ENCODE measurements at regions not wholly inside any gene's neighbourhood (a gene's known extent, or its start where the extent isn't known, plus 50 kb on each side); places are given as distances from the start of the nearest gene placed in this dataset.

DNA sequence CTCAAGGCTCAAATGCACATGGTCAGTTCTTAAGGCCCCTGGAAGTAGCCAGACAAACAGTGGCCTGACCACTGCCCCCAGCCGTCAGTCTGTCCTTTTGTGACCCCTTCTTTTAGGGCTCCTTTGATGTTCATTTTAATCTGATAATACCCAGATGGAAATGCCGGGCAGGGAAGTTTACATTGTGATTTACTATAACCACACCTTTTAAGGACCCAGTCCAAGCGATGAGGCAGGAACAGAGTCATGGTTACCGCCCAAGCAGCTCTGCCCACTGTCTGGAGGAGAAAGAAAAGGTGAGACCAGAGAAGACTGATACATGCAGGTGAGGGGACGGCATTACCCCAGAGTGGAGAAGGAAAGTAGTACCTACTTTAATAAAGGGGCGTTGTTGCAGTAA lies 110.6 kb downstream of the PLEKHG1 start:
- H3K4me3 ChIP-seq (ENCODE audit: control insufficient read depth, low read depth, low read length) = no peak overlapping the region
- no peak for DNase-seq (ENCODE audit: low read depth)
- TF ChIP-seq, protein P1, sequence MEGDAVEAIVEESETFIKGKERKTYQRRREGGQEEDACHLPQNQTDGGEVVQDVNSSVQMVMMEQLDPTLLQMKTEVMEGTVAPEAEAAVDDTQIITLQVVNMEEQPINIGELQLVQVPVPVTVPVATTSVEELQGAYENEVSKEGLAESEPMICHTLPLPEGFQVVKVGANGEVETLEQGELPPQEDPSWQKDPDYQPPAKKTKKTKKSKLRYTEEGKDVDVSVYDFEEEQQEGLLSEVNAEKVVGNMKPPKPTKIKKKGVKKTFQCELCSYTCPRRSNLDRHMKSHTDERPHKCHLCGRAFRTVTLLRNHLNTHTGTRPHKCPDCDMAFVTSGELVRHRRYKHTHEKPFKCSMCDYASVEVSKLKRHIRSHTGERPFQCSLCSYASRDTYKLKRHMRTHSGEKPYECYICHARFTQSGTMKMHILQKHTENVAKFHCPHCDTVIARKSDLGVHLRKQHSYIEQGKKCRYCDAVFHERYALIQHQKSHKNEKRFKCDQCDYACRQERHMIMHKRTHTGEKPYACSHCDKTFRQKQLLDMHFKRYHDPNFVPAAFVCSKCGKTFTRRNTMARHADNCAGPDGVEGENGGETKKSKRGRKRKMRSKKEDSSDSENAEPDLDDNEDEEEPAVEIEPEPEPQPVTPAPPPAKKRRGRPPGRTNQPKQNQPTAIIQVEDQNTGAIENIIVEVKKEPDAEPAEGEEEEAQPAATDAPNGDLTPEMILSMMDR (conservative IDR thresholded peaks at IDR 0.05; ENCODE audit: control insufficient read depth, insufficient read depth, low read depth, low read length) = no peak

DNA sequence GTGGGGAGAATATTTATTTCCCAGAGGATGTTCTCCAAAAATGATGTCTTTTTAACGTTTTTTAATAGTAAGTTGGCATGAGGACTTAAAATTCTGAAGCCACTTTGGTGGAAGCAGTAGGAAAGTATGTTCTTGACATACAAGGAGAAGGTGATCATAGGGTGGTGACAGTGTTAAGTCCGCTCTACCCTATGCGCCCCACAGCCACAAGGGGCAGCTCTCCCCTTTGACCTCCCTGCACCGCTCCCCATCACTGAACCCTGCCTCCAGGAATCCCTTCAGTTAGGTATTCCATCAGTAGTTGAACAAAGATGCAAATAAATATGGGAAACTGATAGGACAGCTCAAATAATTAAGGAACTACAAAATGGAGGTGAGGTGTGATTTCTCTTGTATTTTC lies 111.4 kb downstream of the PLEKHG1 start:
- H3K4me3 ChIP-seq (ENCODE audit: control insufficient read depth, low read depth, low read length) = no peak overlapping the region
- TF ChIP-seq, protein P1 (conservative IDR thresholded peaks at IDR 0.05; ENCODE audit: control insufficient read depth, insufficient read depth, low read depth, low read length) = no peak
- DNase-seq (ENCODE audit: low read depth) = no peak

DNA sequence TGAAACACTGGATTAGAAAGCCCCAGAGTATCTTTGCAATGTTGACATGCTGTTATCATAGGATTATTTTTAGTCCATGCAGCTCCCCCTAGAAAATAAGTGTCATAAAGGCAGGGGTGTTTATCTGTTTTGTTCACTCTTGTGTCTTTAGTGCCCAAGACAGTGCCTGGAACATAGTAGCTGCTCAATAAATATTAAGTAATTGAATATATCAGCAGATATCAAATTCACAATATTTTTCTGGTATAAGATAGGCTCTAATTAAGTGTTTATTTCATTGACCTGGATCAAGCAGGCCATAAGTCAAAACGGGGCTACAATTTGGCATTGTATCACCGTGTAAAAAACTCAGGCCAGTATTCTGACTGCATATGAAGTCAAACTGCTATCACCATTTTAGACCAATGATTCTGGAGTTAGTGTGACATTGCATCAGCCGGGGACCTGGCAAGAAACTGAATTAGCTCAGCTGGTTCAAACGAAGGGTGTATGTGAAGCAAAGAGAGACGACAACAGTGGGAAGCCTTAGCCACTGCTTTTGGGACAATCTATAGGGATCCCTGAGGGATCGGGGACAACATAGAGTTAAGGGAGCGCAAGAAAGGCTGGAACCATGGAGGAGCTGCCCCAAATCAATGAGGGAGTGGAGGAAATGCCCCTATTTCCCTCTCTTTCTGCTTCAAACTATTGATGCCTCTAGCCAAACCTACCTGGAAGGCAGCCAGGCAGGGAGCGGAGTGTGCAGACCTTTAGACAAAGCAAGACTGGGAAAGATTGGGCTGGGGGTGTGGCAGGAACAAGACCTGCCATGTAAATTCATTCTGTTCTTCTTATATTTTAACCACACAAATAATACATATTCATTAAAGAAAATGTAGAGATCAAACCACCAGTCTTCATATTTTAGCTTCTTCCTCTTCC lies 112.2 kb downstream of the PLEKHG1 start:
- TF ChIP-seq, protein P1 (conservative IDR thresholded peaks at IDR 0.05; ENCODE audit: control insufficient read depth, insufficient read depth, low read depth, low read length) = no peak
- H3K4me3 ChIP-seq (ENCODE audit: control insufficient read depth, low read depth, low read length) = no peak overlapping the region
- no peak for DNase-seq (ENCODE audit: low read depth)

DNA sequence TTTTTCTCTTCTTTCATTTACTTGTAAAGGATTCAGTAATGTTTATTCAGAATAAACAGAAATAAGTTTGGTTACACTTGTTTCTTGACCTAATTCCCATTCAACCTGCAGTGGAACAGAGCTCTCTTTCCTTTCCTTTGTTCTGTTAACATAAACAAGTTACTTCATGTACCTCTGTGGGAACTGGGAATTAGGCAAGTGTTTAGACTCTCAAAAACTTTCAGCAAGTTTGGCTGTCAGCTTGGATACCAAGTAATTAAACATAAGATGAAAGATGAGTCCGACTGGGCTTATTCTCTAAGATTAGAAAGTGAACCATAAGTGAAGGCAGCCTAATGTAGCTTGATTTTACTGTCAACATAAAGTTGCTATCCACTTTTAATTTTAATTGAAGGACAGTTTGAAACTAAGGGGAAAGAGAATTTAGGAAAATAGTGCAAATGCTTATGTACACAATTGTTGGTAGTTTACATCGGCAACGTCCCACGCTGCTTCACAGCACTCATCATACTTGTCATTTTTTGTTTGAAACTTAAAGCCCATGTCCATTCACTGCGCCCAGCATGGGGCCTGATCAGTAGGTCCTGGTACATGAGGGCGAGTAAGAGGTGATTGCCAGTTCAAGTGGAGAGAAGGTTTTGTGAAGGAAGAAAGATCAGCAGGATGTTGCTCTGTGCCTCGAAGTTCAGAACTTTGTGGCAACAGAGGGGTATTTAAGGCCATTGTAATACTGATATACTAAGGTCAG lies 113.0 kb downstream of the PLEKHG1 start:
- TF ChIP-seq, protein P1 (conservative IDR thresholded peaks at IDR 0.05; ENCODE audit: control insufficient read depth, insufficient read depth, low read depth, low read length) = no peak
- DNase-seq (ENCODE audit: low read depth) = no peak
- H3K4me3 ChIP-seq (ENCODE audit: control insufficient read depth, low read depth, low read length) = no peak overlapping the region

DNA sequence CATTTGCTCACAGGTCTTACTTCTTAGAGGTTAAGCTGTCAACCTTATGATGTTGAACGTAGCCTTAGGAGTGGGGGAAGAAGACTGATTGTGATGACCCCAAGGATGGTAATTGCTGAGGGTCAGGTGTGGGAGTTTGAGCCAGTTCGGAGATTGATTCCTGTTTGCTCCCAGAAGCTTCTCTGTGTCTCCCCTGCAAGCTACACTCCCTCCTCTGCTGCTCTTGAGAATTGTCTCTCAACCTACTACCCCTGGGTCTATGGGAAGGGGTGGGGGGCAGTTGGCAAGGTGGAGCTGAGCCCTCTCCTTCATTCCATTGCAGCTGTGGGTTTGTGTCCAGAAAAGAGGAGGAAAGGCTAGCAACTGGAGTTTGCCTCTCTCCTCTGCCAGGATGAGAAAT lies 113.8 kb downstream of the PLEKHG1 start:
- no peak for DNase-seq (ENCODE audit: low read depth)
- H3K4me3 ChIP-seq (ENCODE audit: control insufficient read depth, low read depth, low read length) = no peak overlapping the region
- TF ChIP-seq, protein P1 (conservative IDR thresholded peaks at IDR 0.05; ENCODE audit: control insufficient read depth, insufficient read depth, low read depth, low read length) = no peak

DNA sequence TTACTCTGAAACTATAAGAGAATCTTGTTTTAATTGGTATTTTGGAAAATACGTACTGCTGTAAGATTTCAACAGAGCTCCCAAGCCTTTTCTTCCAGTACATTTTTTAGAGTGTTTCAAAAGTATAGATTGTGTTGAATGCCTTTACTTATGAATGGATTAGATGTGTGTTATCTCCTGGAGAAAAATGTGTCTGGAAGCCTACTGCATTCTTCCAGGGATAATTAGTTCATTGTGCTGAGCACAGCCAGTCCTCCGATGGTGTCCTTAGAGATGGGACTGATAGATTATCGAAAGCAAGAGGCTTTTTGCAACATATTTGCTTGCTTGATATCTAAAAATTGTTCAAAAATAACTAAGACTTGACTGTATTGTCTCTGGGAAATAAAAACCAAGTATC lies 114.2 kb downstream of the PLEKHG1 start:
- H3K4me3 ChIP-seq (ENCODE audit: control insufficient read depth, low read depth, low read length) = no peak overlapping the region
- no peak for DNase-seq (ENCODE audit: low read depth)
- TF ChIP-seq, protein P1 (conservative IDR thresholded peaks at IDR 0.05; ENCODE audit: control insufficient read depth, insufficient read depth, low read depth, low read length) = no peak

All from fibroblast of mammary gland (primary cell).